Limb (tissue), 2 donors: ENCODE measurements at regions not wholly inside any gene's neighbourhood (a gene's known extent, or its start where the extent isn't known, plus 50 kb on each side); places are given as distances from the start of the nearest gene placed in this dataset.
"Not testable (repeated sequence)": the region's sequence is repeated elsewhere in the genome, so short reads cannot be mapped to it uniquely, and the experiment has no call there.

Experiments used
- DNase-seq, 2 donors: peaks; one replicate each; pipeline ENCODE4 v3.0.0-alpha.2; 2016; ENCODE audit errors: extremely low spot score in 2 of 2

DNA sequence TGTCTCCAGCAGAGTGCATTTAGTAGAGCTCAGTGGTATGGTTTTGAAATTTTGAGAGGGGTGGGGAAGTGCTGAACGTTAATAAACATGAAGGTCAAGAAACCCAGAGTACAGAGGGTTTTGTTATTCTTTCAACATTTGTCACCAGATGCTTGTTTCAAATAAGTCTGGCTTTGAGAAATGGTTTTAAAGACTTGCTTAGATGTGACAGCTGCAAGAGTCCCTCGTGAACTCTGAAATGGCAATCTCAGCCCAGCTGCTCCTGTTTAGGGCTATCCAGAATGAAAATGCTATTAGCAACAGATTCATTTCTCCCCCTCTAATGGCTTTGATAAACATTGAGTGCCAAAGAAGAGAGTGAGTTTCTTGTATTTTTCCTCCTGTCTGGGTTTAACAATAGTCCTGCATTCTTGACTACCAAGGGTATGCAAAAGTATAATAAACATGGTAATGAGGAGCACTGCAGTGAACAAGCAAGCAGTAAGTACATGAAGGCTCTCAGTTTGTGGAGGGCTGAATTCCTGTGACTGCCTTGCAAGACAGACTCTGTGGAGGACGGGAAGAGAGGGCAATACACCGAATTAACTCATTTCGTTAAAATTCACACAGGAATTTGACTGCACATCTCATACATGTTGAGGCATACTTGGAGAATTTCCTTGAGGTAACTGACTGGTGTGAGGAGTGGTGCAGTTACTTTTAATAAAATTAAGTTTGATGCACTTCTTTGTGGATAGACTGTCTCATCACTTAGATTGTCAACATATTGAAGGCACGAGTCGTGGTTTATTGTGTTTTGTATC, 490.9 kb downstream of the REEP3 start:
- peak in 1 of 2 donors; percentile 85 for DNase-seq

DNA sequence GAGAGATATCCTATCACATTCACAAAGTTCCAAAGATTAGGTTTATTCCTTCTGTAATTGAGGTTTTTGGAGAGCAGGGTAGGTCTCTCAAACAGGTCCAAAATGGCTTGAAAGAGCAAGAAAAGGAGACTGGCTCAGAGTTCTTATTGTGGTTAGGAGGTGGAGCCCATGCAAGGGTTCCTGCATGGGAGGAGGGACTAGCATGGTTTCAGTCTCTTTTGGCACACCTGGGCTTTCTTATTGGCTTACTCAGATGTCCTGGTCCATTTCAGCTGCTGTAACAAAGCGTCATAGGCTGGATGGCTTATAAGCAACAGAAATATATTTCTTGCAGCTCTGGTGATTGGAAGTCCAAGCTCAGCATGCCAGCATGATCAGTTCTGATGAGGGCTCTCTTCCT, 493.1 kb downstream of the REEP3 start:
- no peak for DNase-seq

DNA sequence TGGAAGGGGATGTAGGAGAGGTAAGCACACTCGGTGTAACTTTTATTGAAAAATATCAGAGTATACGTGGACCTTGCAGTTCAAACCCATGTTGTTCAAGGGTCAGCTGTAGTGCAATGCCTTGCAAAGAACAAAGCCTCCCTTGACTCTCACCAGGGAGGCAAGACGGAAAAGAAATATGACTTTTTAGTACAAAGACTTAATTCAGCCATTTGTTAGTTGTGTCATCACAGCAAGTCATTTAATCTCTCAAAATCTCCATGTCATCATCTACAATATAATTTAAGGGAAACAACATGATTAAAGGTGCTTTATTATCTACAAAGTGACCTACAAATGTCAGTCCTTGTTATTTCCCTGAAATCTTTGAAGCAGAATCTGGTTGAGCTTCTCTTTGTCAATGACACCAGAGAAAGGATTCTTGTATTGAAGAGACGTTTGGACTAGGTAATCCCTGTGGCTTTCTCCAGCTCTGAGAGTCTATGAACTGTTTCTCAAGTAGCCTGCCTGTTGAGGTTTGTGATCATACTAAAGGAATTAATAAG, 502.8 kb downstream of the REEP3 start:
- DNase-seq = no peak

DNA sequence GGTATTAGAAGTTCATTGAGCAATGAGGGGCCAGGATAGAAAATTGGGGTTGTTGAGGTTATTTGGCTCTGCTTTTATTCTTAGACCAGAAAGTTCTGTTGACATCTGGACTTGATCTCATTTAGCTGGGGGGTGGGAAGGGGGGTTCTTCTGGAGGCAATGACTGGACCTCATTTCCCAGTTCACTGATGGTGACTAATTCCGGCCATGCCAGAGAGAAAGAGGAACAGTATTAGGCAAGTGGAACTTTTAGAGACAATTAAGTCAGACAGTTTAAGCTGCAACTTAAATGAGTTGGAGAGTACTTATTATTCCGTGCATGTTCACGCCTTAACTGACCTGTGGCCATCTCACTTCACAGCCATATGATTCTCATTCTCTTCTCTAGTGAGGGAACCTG, 512.5 kb downstream of the REEP3 start:
- no peak for DNase-seq

DNA sequence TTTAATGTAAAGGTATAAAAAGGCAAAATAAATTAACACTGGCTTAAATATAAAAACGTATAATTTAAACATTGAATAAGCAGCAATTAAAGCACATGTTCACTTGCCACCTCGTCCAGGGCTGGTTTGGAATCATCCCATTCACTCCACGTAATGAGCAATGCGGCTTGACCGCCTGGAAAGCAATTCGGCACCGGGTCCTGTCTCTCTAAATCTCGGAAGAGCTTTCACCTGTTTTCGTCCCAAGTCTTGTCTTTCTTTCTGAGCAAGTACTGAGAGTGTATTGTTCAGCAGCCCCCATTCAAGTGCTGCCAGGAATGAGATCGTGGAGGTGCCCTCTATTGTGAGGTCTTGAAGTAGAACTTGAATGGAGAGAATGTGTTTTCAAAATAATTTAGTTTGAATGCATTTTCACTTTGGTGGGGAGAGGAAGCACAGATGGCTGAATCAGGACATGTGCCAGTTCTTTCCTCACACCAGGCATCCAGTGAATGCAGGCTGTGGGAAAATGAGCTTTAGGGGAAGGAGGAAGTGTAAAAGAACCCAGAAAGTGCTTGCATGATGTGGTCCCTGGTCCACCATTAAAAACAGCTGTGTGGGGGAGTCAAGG, 515.2 kb downstream of the REEP3 start:
- peak; percentile 36 to 80 for DNase-seq

DNA sequence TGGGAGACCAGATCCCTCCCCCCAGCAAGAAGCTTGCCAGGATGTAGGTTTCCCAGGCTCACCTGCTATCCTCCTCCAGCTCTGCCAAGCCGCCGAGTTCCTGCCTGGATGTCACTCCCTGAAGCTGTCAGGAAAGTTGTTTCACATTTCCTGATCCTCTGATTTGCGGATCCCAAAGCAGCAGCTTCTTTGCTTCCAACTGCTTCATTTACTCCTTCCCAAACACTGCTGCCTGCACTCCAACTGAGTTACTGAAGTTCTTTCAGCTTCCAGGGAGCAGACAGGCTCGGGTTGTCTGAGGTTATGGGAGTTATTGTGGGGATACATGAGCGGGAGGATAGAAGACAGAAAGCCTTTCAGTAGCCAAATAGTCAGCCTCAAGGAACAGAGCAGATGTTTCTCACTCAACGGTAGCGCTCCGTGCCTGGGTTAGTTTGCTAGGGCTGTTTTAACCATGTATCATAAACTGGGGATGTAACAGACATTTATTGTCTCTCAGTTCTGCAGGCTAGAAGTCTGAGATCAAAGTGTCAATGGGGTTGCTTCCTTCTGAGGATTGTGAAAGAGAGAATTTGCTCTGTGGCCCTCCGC, 516.0 kb downstream of the REEP3 start:
- DNase-seq = peak; percentile 45 to 48

DNA sequence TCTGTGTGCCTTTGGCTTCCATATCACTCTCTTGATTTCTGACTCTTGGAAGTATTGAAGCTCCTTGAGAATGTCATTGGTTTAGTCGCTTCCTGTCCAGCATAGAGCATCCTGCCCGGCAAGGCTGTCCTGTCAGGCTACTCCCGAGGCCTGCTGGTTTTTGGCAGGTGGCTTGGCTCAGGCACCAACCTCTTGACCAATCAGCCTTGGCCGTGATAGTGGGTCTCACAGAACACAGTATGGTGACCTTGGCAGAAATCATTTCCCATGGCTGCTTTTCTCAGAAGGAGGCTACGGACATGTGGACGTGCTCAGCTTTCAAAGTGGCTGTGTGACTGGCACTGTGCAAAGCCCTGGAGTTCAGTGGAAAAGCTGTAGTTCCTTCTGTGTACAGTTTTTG, 516.9 kb downstream of the REEP3 start:
- no peak for DNase-seq

DNA sequence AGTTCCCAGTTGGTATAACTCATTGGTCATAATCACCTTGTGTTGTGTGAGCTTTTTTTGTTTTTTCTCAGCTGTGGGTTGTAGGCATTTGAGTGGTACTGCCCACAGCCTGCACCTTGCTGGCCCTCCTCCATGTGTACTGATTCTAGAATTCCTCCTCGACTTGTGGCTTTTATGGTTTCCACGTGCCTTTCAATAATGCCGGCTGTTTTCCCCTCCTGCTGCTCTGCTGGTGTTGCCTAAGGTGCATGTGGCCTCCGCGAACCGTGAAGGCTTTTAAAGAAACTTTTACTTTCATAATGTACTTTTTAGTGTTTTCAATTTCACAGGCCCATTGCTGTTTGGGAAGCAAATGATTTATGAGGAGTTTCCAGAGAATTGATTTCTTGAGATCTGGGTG, 518.0 kb downstream of the REEP3 start:
- DNase-seq = no peak

DNA sequence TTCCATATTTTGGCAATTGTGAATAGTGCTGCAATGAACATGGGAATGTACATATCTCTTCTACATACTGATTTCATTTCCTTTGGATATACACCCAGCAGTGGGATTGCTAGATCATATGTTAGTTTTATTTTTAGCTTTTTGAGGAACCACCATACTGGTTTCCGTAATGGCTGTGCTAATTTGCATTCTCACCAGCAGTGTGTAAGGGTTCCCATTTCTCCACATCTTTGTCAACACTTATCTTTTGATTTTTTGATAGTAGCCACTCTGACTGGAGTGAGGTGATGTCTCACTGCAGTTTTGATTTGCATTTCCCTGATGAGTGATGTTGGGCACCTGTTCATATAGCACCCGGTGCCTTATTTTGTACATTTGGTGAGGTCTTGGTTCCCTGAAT, 519.6 kb downstream of the REEP3 start:
- DNase-seq = no peak

DNA sequence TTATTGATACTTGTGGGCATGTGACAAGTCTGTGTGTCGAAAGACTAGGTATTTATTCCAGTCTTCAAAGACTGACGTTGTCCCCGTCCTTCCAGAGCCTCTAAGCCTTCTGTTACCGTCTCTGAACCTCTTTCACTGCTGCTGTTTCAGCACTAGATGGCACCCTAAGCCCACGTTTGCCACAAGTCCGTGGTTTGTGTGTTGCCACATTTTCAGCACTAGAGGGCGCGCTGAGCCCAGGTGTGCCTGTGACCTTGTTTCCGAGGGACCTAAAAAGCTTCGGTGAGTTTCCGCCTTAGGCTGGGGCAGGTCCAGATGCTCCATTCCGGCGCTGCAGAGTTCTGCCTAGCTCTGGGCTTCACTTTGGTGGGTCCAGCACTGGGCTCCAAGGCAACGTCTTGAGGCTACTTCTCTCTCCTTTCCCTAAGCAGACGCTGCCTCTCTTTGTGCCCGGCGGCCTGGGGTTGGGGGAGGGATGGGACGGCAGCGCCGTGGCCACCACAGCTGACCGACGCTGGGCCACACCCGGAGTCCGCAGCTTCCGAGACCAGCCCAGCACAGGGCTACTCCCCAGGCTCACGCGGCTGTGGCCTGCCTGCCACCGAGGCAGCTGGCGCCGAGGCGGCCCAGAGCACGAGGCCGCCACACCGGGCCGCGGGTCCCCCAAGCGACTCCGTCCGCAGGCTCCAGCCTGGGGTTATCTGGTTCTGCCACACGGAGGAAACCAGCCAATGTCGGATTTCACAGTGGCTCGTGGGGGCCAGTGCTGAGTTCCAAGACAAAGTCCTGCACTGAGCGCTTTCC, 520.2 kb downstream of the REEP3 start:
- DNase-seq = peak; percentile 76 to 85

DNA sequence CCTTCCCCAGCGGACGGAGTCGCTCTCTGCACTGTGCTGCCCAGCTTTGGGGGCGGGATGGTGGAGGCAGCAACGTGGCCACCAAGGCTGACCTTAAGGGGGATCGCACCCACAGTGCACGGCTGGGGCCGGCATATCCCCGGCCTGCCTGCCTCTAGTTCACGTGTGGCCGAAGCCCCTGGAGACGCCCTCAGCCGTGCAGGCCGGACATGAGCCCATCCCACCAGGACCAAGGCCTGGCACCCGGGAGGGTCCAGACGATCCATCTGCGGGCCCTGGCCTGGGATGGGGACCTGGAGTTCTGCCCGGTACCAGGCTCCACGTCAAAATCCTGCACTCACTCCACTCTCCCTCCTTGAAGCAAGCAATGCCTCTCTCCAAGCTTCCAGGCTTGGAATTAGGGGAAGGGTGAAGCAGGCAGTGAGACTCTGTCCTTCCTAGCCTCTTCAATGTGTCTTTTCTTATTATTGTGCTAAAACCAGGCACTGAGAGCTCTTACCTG, 520.8 kb downstream of the REEP3 start:
- peak in 1 of 2 donors; percentile 36 for DNase-seq

DNA sequence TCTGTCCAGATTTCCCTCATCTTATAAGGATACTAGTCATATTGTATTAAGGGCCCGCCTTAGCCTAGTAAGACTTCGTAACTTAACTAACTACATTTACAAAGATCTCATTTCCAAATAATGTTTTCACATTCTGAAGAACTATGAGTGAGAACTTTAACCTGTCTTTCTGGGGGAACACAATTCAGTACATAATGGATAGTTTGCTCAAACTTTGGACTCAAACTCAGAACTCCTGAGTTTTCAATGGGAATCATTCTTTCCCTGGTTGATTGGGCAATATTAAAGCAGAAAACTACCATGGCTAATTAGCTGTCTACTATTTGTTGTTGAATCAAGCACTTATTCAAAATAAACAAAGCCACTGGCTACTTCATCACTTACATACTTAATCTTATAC, 522.9 kb downstream of the REEP3 start:
- DNase-seq = no peak

DNA sequence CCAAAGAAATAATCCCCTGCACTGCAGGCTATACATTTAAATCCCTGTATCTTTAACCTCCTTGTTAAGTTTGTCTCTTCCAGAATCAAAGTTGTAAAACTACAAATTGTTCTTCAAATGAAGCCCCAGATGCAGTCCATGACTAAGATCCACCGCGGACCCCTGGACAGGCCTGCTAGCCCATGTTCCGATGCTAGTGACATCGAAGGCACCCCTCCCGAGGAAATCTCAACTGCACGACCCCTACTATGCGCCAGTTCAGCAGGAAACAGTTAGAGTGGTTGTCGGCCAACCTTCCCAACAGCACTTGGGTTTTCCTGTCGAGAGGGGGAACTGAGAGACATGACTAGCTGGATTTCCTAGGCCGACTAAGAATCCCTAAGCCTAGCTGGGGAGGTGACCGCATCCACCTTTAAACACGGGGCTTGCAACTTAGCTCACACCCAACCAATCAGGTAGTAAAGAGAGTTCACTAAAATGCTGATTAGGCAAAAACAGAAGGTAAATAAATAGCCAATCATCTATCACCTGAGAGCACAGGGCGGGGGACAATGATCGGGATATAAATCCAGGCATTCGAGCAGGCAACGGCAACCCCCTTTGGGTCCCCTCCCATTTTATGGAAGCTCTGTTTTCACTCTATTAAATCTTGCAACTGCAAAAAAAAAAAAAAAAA, 523.9 kb downstream of the REEP3 start:
- DNase-seq = not testable (repeated sequence)

DNA sequence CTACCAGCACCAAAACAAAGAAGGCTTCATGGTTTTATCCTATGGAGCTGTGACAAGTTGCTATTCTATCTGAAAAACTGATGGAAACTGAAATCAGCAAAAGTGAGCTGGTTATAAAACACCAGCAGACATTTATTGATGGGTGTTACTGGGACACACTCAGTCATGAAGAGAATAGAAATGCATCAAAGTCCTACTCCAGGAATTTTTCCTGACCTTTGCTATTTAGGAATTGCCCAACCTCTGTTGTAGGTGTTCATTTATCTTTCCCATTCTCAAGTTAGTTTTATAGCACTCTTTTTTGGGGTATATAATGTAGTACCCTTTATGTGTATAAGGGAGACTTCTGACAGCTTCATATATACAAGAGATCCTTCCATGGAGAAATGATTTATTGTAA, 533.2 kb downstream of the REEP3 start:
- no peak for DNase-seq

DNA sequence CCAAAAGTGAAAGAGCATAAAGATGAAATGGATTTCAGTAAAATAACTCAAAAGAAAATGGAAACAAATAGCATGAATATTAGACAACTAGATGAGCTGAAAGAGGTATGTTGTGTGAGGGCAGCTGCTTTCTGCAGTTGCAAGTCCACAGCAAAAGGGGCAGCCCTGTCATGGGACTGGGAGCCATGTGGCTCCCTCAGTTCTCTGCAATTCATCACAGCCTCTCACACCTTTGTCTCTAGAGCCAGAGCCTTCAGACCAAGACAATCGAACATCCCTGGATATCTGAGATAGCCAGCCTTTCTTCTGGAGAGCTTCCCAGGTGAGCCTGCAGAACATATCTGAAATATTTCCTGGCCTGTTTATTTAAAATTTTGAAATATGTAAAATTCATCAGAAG, 538.7 kb downstream of the REEP3 start:
- no peak for DNase-seq

DNA sequence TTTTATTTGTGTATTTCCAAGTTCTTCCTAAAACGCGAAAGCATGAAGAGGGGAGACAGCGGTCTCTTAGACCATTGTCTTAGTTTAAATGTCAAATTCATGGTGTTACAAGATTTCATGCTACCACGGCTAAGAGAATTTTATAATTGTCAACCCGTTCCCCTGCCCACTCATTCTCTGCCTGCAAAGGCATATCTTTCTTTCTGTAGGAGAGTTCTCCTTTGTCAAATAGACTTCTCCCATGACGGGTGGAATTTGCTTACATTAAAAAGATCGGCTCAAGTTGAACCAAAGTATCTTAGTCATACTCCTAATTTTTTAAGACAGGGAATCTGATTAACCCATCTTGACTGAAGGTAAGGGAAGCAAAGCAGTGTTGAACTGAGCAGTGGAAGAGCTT, 539.2 kb downstream of the REEP3 start:
- no peak for DNase-seq

DNA sequence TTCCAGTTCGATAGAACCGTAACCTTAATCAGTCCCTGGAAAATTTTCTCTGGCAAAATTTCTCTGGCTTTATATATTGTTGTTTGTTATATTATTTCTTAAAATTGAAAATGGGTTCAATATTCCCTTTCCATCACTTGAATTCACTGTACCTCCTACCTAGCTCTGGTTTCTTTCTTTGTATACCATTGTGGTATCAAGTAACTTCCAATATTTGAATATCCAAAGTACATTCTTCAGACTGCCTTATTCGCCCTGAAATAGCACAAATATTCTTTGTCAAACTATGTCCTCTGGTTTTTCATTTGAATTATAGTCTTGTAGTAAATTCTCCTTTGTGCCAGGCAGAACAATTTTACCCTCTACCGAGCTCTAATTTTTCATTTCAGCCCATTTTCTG, 541.6 kb downstream of the REEP3 start:
- no peak for DNase-seq

DNA sequence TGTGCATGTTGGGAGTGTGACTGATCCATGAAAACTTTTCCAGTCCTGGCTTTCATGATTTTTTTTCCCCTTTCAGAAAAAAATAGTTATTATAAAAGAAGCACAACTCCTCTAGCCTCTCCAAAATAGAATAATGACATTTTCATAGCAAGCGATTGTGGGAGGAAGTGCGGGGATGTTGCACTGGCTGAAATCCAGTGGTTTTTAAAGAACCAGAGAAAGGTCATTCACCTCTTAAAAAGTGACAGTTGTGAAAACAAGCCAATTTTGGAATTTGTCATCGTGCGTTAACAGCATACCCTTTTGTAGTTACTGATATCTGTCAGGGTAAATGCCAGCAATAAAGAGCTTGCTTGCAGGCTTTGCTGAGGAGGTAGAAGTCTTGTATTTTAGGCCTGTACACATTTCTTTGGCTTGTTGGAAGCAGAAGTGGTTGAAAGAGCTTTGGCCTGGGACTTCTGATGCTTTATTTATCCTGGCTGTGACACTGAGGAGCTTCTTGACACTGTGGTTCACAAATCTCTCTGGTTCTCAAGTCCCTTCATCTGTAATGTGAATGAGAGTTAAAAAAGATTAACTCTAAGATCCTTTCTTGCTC, 545.9 kb downstream of the REEP3 start:
- DNase-seq = no peak

DNA sequence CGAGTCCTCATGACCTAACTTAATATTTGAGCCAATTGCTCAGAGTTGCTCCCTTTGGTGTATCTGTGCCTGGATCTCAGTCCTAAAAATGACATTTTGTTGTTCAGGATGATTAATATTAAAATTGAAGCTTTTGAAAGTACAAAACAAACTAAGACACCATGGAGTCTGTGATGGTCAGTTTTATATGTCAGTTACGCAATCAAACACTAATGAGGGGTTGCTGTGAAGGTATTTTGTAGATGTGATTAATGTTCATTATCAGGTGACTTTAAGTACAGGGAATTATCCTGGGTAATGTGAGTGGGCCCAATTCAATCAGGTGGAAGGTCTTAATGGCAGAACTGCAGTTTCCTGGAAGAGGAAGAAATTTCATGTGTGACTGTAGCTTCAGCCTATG, 546.7 kb downstream of the REEP3 start:
- DNase-seq = no peak

DNA sequence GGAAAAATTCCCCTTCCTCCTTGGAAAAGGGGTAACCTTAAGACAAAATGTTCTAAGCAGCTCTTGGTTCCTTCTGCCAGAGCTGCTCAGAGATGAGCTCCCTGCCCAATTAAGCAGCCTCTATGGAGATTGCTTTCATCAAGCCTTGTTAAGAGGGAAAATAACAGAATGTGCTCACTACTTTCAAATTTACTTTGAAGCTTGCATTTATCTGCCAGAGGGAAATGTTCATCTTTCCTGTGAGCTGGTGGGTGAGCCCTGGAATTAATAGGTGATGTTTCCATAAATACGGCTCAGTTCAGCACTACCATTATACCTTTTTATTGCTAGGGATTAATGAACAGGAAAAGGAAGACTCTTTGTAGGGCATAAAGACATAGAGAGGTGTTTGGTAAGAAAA, 549.0 kb downstream of the REEP3 start:
- no peak for DNase-seq

DNA sequence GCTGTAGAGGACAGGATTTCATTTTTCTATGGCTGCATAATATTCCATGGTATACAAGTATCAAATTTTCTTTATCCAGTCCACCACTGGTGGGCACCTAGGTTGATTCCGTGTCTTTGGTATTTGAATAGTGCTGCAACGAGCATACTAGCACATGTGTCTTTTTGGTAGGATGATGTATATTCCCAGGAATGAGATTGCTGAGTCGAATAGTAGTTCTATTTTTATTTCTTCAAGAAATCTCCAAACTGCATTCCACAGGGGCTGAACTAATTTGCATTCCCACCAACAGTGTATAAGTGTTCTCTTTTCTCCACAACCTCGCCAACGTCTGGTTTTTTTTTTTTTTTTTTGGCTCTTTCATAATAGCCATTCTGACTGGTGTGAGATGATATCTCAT, 550.0 kb downstream of the REEP3 start:
- no peak for DNase-seq
